Heart right ventricle (tissue), 16 donors: ENCODE measurements at regions not wholly inside any gene's neighbourhood (a gene's known extent, or its start where the extent isn't known, plus 50 kb on each side); places are given as distances from the start of the nearest gene placed in this dataset.
"Not testable (repeated sequence)": the region's sequence is repeated elsewhere in the genome, so short reads cannot be mapped to it uniquely, and the experiment has no call there.

ENCODE experiments used
- ATAC-seq, 8 donors: fragments of 200-7000 bp; cut with Tn5 transposase; one replicate each; pipeline ENCODE4 v1.9.1; 2020; ENCODE audit warnings: mild to moderate bottlenecking in 8 of 8, moderate library complexity in 8 of 8, moderate number of reproducible peaks in 1 of 8
- DNase-seq, 2 donors: peaks; one replicate each; pipeline ENCODE4 v3.0.0-alpha.2; 2020
- H3K27ac ChIP-seq, 10 donors: fragments of 200-600 bp; sonication (generic) in 2 of 10; one replicate each; pipeline versions ENCODE4 v1.5.0 to v1.8.0; 2020 to 2022; ENCODE audit warnings: mild to moderate bottlenecking in 3 of 10
- H3K27me3 ChIP-seq, 7 donors: fragments of 200-600 bp; one replicate each; pipeline ENCODE4 v1.8.0; 2021 to 2022; ENCODE audit warnings: mild to moderate bottlenecking in 2 of 7
- H3K36me3 ChIP-seq, 9 donors: fragments of 200-600 bp; sonication (generic) in 1 of 9; one replicate each; pipeline versions ENCODE4 v1.5.0 to v1.8.0; 2020 to 2022; ENCODE audit warnings: mild to moderate bottlenecking in 2 of 9
- H3K4me1 ChIP-seq, 9 donors: fragments of 200-600 bp; sonication (generic) in 1 of 9; one replicate each; pipeline versions ENCODE4 v1.5.0 to v1.8.0; 2020 to 2022; ENCODE audit warnings: mild to moderate bottlenecking in 4 of 9
- H3K4me3 ChIP-seq, 10 donors: fragments of 200-600 bp; sonication (generic) in 2 of 10; one replicate each; pipeline versions ENCODE4 v1.5.0 to v1.8.0; 2020 to 2022; ENCODE audit warnings: mild to moderate bottlenecking in 7 of 10, moderate library complexity in 2 of 10
- H3K9me3 ChIP-seq, 11 donors: fragments of 200-600 bp in 10 of 11; sonication (generic) in 2 of 11; one replicate each; pipeline versions ENCODE4 v1.5.0 to v1.8.0; 2013 to 2022; ENCODE audit warnings: mild to moderate bottlenecking in 2 of 11, control low read depth in 1 of 11, moderate library complexity in 1 of 11
- WGBS, 2 donors: extraction: QIAGEN DNeasy Blood & Tissue Kit; methylation state at CpG; one replicate each; pipeline ENCODE4 v1.1.7; 2013; ENCODE audit warnings: inconsistent platforms in 1 of 2; 5-methylcytosine and 5-hydroxymethylcytosine counted together
- intact Hi-C, 10 donors: fragments of 100-400 bp; cut with DNase I; formaldehyde crosslinking; loops; one replicate each; pipeline versions ENCODE4 v1.11.1 to v1.14.2; 2022
- TF ChIP-seq, protein P1 (sequence below), 9 donors: fragments of 200-600 bp; sonication (generic) in 2 of 9; IDR thresholded peaks; one replicate each; pipeline versions ENCODE4 v1.5.0 to v1.8.0; 2021 to 2022; ENCODE audit warnings: antibody characterized with exemption in 9 of 9, mild to moderate bottlenecking in 5 of 9, moderate library complexity in 1 of 9
- donor health status: Arrhythmogenic right ventricular cardiomyopathy.
- donor health status: ischemic (EF 13 %, LVEDD 7.1; RV severe dilation, severe dysfunction).
- donor health status: healthy with polysubstance abuse.
- donor health status: DM: no; HTN: yes; CAD: no.
- donor health status: DM: no; HTN: no; CAD: no.
- donor health status: ischemic (EF 25% LVEDD 6.9; RV normal size, moderate dysfunction).
- donor health status: ischemic (EF 25% LVEDD 5.7; RV mildly dilated, moderate dysfunction).
- donor health status: healthy.
- donor health status: DM: yes; HTN: yes; CAD: no.
- donor health status: Ischemic cardiomyopathy.
- donor health status: ischemic (EF 35%, LVEDD 5.7; RV mildly dilated, moderate dysfunction).
- donor health status: nonischemic (EF 11% LVEDD 7.7; RV severe dilation, severe dysfunction).
- donor health status: DM: yes; HTN: yes; CAD: no.
- donor health status: PGD.
- donor health status: ischemic (EF 29% LVEDD 5.4; RV normal size, mild dysfunction).
- donor health status: nonischemic (EF 23%, LVEDD 6.1; RV moderate dilation, normal function).

DNA sequence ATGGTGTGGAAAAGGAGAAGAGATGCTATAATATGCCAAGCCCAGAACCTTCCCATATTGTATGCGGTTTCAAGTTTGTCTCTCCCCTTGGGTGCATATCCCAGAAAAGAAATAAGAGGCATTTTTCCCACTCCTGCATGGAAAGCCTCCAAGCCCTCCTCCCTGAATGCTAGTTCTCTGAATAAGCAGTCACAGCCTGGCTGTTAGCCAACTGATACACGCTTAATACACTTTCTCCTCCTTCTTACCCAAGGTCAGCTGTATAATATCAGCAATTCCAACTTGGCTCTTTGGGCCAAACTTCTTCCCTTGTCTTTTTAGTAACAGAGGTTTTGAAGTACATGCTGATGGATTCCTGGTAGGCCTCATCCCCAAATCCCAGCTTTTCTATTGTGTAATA is 440.1 kb downstream of the EPHA7 start:
- WGBS, 2 donors: 47 to 50% methylated on average over 2 of the region's 2 CpGs
- Histone ChIP-seq H3K4me1 (no peaks in the 10 kb centered on the region), H3K4me3 (no peak overlapping the region), H3K36me3 (no peaks in the 10 kb centered on the region), H3K27me3 (no peaks in the 10 kb centered on the region), H3K9me3 (peaks cover 0 to 3% (median 0%) of the 10 kb centered on the region in 11 donors), H3K27ac (no peak overlapping the region)
- DNase-seq (no peak), ATAC-seq (no peak)
- TF ChIP-seq, protein P1, sequence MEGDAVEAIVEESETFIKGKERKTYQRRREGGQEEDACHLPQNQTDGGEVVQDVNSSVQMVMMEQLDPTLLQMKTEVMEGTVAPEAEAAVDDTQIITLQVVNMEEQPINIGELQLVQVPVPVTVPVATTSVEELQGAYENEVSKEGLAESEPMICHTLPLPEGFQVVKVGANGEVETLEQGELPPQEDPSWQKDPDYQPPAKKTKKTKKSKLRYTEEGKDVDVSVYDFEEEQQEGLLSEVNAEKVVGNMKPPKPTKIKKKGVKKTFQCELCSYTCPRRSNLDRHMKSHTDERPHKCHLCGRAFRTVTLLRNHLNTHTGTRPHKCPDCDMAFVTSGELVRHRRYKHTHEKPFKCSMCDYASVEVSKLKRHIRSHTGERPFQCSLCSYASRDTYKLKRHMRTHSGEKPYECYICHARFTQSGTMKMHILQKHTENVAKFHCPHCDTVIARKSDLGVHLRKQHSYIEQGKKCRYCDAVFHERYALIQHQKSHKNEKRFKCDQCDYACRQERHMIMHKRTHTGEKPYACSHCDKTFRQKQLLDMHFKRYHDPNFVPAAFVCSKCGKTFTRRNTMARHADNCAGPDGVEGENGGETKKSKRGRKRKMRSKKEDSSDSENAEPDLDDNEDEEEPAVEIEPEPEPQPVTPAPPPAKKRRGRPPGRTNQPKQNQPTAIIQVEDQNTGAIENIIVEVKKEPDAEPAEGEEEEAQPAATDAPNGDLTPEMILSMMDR (IDR thresholded peaks at IDR 0.05): no peak
- intact Hi-C loops: no loop called here

DNA sequence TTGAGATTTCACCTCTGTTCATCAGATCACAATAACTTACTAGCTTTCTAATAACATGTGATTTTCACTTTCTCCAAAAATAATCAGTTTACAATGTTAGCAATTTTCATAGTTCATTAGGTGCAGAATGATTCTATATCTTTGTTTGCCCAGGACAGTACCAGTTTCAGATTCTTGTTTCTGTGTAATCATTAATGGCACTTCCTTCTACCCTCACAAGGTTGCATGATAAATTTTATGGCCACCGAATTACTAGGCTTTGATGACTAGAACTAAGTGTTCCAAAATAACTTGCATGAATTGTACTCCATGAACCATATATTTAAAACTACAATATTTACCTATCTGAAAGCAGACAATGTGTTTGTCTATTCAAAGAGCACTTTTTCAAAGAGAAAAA is 442.3 kb downstream of the EPHA7 start:
- Histone ChIP-seq H3K4me3 (no peak overlapping the region), H3K27ac (no peak overlapping the region), H3K9me3 (peaks cover 0 to 3% (median 0%) of the 10 kb centered on the region in 11 donors), H3K4me1 (no peaks in the 10 kb centered on the region), H3K27me3 (no peaks in the 10 kb centered on the region), H3K36me3 (no peaks in the 10 kb centered on the region)
- intact Hi-C loops: no loop called here
- 68% methylated on average over 1 of the region's 1 CpG for WGBS, 2 donors
- ATAC-seq (no peak), DNase-seq (no peak)
- TF ChIP-seq, protein P1 (IDR thresholded peaks at IDR 0.05): no peak

DNA sequence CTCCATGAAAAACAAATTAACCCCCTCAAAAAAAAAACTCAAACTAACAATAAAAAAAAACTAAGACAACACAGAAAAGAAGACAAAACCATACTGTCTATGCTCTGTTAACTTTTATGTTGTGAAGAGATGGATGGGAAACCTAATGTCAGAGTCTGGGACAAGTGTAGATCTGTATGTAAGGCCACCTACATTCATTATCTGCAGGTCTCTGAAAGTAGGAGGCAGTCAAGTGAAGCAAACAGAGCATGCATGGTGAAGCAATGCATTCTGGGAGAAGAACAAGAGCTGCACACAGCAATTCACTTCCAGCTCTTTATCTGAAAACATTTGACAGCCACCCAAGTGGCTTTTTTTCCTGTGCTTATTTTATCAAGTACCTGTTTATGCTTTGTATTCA is 452.0 kb downstream of the EPHA7 start:
- Histone ChIP-seq H3K27ac (no peak overlapping the region), H3K9me3 (no peaks in the 10 kb centered on the region), H3K36me3 (no peaks in the 10 kb centered on the region), H3K4me1 (no peaks in the 10 kb centered on the region), H3K27me3 (no peaks in the 10 kb centered on the region), H3K4me3 (no peak overlapping the region)
- TF ChIP-seq, protein P1 (IDR thresholded peaks at IDR 0.05): no peak
- intact Hi-C loops: no loop called here
- ATAC-seq (no peak), DNase-seq (no peak)

DNA sequence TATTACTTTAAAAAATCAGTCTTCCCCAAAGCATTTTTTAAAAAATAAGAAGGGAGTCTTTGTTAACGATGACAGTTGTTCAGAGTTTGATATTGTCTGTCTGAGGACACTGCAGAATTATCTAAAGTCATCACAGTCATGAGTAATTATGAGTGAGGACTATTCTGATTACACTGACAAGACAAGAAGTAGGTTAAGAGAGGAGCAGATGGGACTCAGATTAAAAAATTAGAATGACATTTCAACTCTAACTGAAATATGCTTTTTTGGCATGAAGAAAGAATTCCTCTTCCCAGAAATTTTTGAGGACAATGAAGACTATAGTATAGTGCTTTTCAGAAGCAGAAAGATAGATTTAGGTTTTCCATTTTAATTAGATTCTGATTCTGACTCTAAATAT is 456.5 kb downstream of the EPHA7 start:
- Histone ChIP-seq H3K27me3 (no peaks in the 10 kb centered on the region), H3K36me3 (no peaks in the 10 kb centered on the region), H3K4me1 (no peaks in the 10 kb centered on the region), H3K27ac (no peak overlapping the region), H3K4me3 (no peak overlapping the region), H3K9me3 (peaks cover 0 to 20% (median 0%) of the 10 kb centered on the region in 11 donors)
- DNase-seq (no peak), ATAC-seq (no peak)
- TF ChIP-seq, protein P1 (IDR thresholded peaks at IDR 0.05): no peak
- WGBS, 2 donors: 63 to 64% methylated on average over 1 of the region's 1 CpG
- intact Hi-C loops: no loop called here

DNA sequence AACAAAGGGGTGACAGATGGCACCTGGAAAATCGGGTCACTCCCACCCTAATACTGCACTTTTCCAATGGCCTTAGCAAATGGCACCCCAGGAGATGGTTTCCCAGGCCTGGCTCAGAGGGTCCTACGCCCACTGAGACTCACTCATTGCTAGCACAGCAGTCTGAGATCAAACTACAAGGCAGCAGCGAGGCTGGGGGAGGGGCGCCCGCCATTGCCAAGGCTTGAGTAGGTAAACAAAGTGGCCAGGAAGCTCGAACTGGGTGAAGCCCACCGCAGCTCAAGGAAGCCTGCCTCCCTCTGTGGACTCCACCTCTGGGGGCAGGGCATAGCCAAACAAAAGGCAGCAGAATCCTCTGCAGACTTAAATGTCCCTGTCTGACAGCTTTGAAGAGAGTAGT is 467.2 kb downstream of the EPHA7 start:
- H3K4me1 ChIP-seq, DNase-seq, H3K27me3 ChIP-seq, H3K27ac ChIP-seq, intact Hi-C loops, ATAC-seq, H3K4me3 ChIP-seq, H3K36me3 ChIP-seq: not testable (repeated sequence)
- peaks cover 0 to 10% (median 0%) of the 10 kb centered on the region in 11 donors for H3K9me3 ChIP-seq
- WGBS, 2 donors: 89 to 92% methylated on average over 7 of the region's 7 CpGs
